ENCODE measurements at regions not wholly inside any gene's neighbourhood (a gene's known extent, or its start where the extent isn't known, plus 50 kb on each side); places are given as distances from the start of the nearest gene placed in this dataset.
"Not testable (repeated sequence)": the region's sequence is repeated elsewhere in the genome, so short reads cannot be mapped to it uniquely, and the experiment has no call there.

DNA sequence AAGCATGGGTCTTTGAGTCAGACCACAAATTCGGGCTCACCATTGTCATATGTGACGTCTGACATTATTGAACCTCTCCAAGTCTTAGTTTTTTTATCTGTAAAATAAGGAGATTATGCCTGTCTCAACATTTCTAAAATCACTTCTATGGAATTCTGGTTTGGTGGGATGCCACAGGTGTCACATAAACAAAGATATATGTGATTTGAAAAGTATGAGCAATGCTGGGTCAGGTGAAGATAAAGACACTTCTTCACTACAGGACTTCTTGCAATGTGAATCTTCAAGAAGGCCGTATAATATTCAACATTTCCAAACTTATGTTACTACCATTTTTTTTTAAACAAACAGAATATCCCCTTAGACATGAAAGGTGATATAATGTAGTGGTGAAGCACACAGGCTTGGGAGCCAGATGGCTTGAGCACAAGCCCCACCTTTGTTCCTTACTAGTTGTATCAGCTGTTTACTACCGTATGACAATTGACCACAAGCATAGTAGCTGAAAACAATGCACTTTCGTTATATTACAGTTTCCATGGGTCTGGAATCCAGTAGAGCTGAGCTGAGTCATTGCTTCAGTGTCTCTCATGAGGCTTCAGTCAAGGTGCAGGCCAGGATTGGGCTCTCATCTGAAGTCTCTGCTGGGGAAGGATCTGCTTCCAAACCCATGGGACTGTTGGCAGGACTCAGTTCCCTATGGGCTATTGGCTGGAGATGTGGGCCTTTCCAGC, 87.7 kb downstream of the UTP18 start:
- no peak for DNase-seq

DNA sequence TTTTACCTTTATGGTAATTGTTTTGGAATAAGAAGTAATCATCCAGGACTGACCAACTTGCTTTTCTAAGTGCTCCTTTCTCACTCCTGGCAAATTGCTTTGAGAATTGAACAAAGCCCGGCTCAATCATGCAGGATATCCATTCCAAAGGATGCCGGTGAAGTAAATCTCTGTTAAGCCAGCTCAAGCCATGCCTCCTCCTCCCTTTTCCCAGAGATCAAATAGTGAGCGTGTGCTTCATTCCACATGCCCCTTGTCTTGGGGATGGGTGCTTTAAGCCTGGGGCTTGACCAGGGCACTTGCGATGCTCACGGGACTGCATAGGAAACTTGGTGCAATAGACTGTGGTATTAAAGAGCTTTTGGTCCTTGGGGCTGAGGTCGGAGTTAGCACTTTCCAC, 90.7 kb downstream of the UTP18 start:
- no peak for DNase-seq

DNA sequence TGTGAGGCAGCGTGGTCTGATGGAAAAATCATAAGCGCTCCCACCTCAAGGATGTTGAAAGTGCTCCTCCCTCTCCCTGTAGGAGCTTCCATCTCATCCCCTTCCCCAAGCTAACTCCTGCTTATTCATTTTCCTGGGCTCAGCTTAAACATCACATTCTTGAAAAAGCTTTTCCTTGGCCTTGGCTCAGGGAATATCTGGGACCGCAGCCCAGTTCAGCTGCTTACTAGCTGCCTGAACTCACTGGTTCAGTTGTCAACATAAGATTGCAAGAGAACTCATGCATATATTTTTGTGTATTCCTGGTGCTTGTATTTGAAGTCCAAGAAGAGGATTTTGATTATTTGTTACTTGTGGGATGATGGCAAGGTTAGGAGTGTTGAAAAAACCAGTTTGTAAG, 91.5 kb downstream of the UTP18 start:
- no peak for DNase-seq

DNA sequence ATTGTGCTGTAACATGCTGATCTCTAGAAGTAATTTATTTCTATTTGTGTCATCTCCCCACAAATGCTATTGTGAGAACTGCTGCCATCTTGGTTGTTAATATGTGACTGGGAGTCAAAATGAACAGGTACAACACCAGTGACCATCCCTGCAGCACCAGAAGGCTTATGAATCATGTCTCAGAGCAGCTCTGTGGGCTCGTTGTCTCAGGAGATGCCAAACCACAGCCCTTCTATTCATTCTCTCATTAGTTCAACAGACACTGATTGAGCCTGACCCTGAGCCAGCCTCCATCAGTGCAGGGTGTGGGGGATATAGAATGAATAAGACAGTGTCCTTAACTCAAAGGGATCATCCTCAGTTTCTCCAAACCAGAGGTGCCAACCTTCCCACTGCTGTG, 92.5 kb downstream of the UTP18 start:
- DNase-seq, result no peak

DNA sequence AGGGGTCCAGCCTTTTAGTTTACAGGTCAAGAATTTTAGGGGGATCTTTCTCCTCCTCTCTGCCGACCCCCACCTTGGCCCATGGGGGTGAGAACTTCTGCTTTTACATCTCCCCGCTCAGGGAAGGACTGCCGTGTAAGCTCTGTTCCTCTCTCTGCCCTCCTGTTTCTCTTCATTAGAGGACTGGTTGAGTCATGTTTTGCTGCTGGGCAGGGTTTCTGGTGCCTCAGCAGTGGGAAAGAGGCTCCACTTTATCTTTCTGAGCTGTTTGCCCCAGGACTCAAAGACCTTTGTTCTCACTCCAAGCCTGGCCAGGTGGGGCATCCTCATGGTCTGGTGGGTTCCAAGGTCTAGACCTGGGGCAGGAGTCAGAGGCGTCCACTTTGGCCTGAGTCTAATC, 93.0 kb downstream of the UTP18 start:
- no peak for DNase-seq

DNA sequence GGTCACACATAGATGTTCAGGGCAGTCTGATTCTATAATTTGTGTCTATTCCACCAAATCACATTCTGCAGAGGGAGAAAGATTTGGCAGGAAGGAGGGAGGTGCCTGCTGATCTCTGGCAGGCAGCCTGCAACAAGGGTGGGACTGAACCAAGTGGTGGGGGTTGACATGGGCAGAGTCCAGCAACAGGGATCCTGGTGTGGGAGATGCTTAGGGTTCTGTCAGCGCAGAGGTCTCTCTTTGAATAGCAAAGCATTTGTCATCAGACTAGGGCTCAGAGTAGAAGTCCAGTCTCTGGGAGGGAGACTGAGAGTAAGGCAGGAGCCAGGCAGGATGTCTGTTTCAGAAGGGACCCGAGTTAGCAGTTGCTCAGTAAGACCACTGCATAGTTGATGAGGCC, 94.6 kb downstream of the UTP18 start:
- no peak for DNase-seq

DNA sequence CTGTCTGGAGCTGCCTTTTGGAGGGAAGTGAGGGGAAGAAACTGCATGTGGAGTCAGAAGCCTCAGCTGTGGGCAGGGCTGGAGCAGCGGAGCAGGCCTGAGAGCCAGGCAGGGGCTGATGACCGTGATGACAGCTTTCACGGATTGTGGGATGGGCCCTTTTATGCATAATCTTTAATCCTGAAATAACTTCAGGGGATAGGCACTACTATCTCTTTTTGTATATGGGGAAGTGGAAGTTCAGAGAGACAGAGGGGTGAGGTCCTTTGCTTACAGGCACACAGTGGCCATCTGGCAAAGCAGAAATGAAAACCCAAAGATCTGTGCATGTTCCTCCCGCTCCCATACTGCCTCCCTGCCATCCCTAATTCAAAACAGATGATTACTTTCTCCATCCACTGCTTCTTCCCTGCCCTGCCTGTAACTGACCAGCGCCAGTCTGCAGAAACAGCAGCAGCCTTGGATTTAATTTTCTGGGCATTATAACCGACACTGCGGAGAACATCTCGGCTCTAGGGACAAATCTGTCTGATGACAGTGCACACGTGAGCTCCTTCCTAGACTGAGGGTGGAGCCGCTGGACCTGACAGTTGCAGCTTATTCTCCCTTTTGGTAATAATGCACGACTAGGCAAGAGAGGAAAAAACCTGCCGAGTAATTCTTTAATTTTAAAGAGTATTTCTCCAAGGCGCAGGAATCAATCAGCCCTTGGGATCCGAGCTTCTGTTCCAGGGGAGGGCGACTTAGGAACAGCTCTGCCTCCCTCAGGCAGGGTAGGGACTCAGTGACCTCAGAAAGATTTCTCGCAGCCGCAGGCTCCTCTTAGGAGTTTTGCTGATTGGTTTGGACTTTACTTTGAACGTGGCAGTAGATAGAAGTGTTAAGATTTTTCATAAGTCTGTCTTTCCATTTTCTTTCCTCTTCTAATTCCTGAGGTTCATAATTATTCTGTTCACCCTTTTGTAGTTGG, 95.4 kb downstream of the UTP18 start:
- no peak for DNase-seq

DNA sequence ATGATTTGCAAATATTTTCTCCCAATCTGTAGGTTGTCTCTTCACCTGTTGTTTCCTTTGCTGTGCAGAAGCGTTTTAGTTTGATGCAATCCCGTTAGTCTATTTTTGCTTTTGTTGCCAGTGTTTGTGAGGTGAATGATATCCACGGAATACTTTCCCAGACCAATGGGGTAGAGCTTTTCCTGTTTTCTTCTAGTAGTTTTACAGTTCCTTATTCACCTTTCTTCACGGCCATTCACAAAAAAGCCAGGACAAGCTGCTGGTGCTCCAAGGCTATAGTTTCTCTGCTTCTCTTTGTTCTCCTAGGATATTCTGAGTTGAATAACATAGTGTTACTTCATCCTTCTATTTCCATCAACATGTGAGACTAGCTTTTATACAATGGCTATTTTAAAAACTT, 98.7 kb downstream of the UTP18 start:
- no peak for DNase-seq

- no peak for DNase-seq
These were observed 102.7 kb downstream of the UTP18 start for GRCh38 chr17:51362811-51363585.

DNA sequence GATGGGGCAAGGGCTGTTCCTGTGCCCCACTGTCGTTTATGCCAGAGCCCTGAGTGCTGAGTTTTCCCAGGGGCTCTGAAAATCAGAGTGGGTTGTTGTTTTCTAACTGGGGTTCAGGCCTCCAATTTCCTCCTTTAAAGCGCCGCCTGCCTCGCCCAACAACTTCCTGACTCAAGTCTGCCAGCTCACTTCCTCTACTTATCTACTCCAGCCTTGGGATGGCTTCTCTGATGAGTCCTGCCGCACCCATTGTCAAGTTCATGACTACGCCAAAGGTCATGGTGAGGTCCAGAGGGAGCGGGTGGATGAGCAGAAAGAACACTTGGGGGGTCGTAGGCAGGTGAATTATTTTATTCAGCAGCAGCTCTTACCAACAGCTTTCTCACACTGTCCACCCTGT, 104.7 kb downstream of the UTP18 start:
- DNase-seq, result no peak

DNA sequence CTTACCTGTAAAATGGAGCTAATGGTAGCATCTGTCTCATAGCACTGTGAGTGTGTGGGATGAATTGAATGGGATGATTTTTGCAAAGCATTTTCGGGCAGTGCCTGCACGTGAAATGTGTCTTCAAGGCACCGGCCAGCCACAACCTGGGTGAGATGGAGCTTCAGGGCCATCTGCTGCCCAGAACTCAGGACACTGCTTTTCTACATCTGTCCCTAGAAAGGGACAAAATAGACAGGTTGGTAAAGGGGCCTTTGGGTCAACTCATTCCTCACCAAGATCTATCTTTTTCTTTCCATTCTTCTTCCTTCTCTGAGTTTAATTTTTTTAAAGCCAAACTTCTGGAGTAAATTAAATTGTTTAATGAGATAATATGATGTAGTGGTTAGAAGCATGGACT, 106.5 kb downstream of the UTP18 start:
- DNase-seq, result no peak

DNA sequence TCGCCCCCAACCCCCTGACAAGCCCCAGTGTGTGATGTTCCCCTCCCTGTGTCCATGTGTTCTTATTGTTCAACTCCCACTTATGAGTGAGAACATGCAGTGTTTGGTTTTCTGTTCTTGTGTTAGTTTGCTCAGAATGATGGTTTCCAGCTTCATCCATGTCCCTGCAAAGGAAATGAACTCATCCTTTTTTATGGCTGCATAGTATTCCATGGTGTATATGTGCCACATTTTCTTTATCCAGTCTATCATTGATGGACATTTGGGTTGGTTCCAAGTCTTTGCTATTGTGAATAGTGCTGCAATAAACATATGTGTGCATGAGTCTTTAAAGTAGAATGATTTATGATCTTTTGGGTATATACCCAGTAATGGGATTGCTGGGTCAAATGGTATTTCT, 107.5 kb downstream of the UTP18 start:
- not testable (repeated sequence) for DNase-seq

- peak; percentile 62 for DNase-seq
These were observed 111.4 kb downstream of the UTP18 start for GRCh38 chr17:51371732-51372151.

DNA sequence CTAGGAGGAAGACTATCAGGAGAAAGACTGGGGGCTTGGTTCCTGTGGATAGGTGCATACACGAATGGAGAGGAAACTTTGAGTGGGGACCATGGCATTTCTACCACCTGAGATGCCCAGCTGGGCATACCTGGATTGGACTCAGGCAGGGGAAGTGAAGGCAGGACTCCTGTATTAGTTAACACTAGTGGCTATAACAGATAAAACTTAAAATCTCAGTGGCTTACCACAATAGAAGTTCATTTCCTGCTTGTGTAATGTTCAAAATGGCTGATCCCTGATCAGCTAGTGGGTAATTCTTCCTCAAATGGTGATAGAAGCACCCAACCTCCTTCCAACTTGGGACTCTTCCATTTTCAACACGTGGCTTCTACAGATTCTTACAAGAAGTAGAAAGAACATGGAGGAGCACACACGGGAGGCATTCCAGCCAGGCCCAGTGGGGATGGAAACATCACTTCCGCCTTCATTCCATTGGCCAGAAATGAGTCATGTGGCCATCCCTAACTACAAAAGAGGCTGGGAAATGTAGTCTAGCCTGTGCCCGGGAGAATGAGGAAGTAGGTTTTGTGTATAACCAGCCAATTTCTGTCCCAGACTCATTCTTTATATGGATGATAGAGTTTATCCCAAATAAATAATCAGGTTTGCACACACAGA, 112.1 kb downstream of the UTP18 start:
- peak; percentile 75 for DNase-seq

GRCh38 chr17:51373489-51374152, 113.3 kb downstream of the UTP18 start:
- no peak for DNase-seq

- no peak for DNase-seq
These were observed 113.9 kb downstream of the UTP18 start for GRCh38 chr17:51374209-51374608.

DNA sequence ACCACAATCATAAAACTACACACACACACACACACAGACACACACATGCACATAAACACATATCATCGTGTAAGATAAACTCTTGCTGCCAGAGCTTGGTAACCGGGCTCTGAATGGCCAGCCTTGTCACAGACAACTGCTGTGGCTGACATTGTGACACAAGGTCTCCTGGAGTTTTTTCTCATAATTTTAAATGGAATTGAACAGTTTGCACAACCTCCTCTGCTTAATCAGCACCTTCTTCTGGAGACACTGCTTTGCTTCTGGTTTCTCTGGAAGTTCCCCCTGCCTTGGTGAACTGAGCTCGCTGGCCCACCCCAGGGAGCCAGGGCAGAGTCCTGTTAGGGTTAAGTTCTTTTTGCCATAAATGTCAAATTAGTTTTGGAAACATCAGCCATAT, 115.4 kb downstream of the UTP18 start:
- DNase-seq, result no peak

DNA sequence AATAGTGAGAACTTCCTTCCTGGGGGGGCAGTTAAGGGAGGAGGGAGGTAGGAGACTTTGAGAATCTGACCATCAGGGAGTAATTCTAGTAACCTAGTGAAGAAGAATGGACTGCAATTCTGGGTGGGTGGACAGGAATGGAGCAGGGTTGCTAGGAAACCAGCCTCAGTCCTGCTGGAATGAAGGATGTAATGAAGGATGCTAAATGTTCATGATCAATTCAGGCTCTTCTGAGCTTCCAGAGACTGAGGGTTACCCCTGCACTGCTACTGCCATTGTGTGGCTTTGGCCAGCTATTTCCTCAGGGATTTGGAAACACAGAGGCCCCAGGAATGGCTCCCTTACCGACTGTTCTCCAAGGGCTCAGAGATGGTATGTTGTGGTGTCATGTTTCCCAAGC, 116.4 kb downstream of the UTP18 start:
- DNase-seq, result no peak

- DNase-seq, result no peak
These were observed 120.9 kb downstream of the UTP18 start for GRCh38 chr17:51381262-51381661.

DNA sequence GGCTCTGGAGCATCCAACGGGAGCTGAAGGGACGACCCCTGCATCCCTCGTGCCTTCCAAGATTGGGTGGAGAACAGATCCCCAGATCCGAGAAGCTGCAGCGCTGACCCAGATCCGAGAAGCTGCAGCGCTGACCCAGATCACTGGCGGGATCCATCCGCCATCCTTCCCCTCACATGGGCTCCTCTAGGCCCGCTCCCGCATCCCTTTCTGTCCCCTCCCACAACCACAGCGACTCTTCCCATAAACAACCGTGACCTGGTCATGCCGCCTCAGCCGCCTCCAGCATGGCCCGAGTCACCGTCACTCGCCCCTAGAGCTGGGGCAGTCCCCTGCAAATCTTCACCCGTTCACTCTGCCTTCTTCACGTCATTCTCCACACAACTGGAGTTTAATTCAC, 124.9 kb downstream of the UTP18 start:
- no peak for DNase-seq

DNA sequence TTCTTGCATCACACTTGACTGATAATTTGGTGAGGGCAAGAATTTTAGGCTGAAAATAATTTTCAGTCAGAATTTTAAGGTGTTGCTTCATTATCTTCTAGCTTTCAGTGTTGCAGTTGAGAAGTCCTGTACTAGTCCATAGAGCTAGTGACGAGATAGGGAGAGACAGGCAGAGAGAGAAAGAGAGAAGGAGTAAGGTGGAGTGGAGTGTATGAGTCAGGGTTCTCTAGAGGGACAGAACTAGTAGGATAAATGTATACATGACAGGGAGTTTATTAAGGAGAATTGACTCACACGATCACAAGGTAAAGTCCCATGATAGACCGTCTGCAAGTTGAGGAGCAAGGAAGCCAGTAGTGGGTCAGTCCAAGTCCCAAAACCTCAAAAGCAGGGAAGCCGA, 127.2 kb downstream of the UTP18 start:
- no peak for DNase-seq

DNA sequence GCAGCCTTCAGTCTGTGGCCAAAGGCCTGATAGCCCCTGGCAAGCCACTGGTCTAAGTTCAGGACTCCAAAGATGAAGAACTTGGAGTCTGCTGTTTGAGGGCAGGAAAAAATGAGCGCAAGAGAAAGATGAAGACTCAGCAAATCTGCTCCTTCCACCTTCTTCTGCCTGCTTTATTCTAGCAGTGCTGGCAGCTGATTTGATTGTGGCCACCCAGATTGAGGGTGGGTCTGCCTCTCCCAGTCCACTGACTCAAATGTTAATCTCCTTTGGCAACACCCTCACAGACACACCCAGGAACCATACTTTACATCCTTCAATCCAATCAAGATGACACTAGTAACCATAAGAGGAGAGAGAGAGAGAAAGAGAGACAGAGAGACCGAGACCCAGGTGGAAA, 127.6 kb downstream of the UTP18 start:
- DNase-seq, result no peak
